Cardiac fibroblast (primary cell): ENCODE measurements at regions not wholly inside any gene's neighbourhood (a gene's known extent, or its start where the extent isn't known, plus 50 kb on each side); places are given as distances from the start of the nearest gene placed in this dataset.
"Not testable (repeated sequence)": the region's sequence is repeated elsewhere in the genome, so short reads cannot be mapped to it uniquely, and the experiment has no call there.

Experiments used
- DNase-seq, 2 donors: peaks; one replicate each; pipeline versions ENCODE4 v3.0.0 to v3.0.0-alpha.2; 2010; ENCODE audit warnings: low read depth in 2 of 2
- H3K4me3 ChIP-seq, 2 donors: replicated peaks in 1 of 2; 1 replicate in 1 of 2; 2 replicates in 1 of 2; pipeline ENCODE4 v1.5.1; 2011; ENCODE audit warnings: low read depth in 2 of 2, low read length in 2 of 2, mild to moderate bottlenecking in 2 of 2, moderate library complexity in 1 of 2
- TF ChIP-seq, protein P1 (sequence below): IDR thresholded peaks from one replicate; pipeline ENCODE4 v1.5.1; 2011; ENCODE audit warnings: low read depth, mild to moderate bottlenecking, low read length, inconsistent platforms

- no peak for DNase-seq
- no peak overlapping the region for H3K4me3 ChIP-seq
- TF ChIP-seq, protein P1, sequence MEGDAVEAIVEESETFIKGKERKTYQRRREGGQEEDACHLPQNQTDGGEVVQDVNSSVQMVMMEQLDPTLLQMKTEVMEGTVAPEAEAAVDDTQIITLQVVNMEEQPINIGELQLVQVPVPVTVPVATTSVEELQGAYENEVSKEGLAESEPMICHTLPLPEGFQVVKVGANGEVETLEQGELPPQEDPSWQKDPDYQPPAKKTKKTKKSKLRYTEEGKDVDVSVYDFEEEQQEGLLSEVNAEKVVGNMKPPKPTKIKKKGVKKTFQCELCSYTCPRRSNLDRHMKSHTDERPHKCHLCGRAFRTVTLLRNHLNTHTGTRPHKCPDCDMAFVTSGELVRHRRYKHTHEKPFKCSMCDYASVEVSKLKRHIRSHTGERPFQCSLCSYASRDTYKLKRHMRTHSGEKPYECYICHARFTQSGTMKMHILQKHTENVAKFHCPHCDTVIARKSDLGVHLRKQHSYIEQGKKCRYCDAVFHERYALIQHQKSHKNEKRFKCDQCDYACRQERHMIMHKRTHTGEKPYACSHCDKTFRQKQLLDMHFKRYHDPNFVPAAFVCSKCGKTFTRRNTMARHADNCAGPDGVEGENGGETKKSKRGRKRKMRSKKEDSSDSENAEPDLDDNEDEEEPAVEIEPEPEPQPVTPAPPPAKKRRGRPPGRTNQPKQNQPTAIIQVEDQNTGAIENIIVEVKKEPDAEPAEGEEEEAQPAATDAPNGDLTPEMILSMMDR = no peak
These were observed 825.5 kb downstream of the EPHA3 start for GRCh38 chr3:89932882-89933281.

- H3K4me3 ChIP-seq, DNase-seq: not testable (repeated sequence)
These were observed 837.0 kb downstream of the EPHA3 start for GRCh38 chr3:89944461-89944860.

- no peak overlapping the region for H3K4me3 ChIP-seq
- TF ChIP-seq, protein P1 = no peak
- no peak for DNase-seq
These were observed 839.5 kb downstream of the EPHA3 start for GRCh38 chr3:89946884-89947283.

GRCh38 chr3:89947337-89947954, 840.0 kb downstream of the EPHA3 start:
- TF ChIP-seq, protein P1 = no peak
- DNase-seq = no peak
- H3K4me3 ChIP-seq = no peak overlapping the region

DNA sequence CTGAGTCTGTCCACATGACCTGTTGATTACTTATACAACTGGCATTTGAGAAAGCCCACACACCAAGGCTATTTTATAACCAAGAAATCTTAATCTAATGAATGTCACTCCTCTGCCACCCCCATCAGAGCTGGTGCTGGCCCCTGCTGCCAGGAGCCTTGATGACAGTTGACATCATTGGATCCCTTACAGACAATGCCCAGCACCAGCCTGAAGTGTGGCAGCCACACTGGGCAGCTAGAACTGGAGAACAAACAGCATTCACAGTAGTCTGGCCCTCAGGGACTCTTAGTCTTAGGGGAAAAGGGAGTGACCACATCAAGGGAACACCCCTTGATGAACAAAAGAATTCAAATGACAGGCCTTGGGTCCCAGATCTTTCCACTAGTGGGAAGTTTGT, 840.6 kb downstream of the EPHA3 start:
- H3K4me3 ChIP-seq = no peak overlapping the region
- DNase-seq = no peak
- TF ChIP-seq, protein P1 = no peak

DNA sequence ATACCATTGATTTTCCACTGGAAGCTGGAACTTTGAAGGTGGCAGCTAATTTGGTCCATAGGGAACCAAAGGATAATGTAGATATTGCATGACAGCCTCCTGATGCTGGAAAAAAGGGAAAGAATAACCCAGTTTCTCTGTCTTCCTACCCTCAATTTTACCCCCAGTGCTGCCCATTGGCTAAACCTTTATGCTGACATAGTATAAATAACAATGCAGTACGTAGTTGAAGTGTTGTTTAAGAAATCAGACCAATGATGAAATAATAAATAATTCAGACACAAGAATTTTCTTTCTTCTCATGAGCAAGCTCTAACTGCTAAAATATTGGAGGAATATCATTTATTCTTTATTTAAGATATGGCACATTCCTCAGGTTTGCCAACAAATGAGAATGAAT, 843.4 kb downstream of the EPHA3 start:
- H3K4me3 ChIP-seq = no peak overlapping the region
- TF ChIP-seq, protein P1 = no peak
- DNase-seq = no peak

- TF ChIP-seq, protein P1 = no peak
- DNase-seq = no peak
- no peak overlapping the region for H3K4me3 ChIP-seq
These were observed 846.7 kb downstream of the EPHA3 start for GRCh38 chr3:89954137-89954536.
